ENCODE measurements at regions not wholly inside any gene's neighbourhood (a gene's known extent, or its start where the extent isn't known, plus 50 kb on each side); places are given as distances from the start of the nearest gene placed in this dataset.

DNA sequence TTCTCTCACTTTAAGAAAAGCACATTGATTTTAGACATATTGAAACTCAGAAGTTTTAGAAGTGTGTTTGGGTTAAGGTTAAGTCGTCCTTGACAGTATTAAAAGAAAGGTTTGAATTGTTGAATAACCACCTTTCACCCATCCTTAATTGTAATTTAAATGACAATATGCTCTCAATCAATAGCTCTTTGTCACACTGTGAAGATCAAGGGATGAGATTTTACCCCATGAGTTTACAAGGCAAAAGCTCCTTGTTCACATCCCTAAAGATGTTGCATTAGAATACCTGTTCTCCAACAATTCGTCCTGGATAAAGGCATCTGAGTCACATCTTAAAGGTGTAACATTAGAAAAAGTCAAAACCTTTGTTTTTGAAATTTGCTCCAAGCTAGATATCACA is 220.4 kb upstream of the MDFIC2 start:
- Mint-ChIP-seq H3K9me3 (peaks cover 4% of the 10 kb centered on the region; the same call in 1 of the 2 replicates), H3K4me3 (no peak overlapping the region), H3K36me3 (no peaks in the 10 kb centered on the region), H3K27ac (no peak overlapping the region), H3K4me1 (peaks cover 57% of the 10 kb centered on the region), H3K27me3 (ENCODE audit: low read depth) (peaks cover 56% of the 10 kb centered on the region)
- DNase-seq (ENCODE audit: low spot score) (no peak), ATAC-seq (peak; percentile 55)
- ChIA-PET CTCF (interaction anchor here (1.0 to 2.8 kb wide), 7 partner anchors 18 to 490 kb away, joined by 3 to 15 read pairs (median 4); no protein-coding TSS in a partner anchor), POLR2A (interaction anchor here (0.6 kb wide), 1 partner anchor 52 kb away, joined by 4 read pairs; no protein-coding TSS in a partner anchor)
- no peak for TF ChIP-seq NFATC4 (CRISPR knock-in tag; IDR thresholded peaks at IDR 0.05)
- TF ChIP-seq ZNF396 (CRISPR knock-in tag; IDR thresholded peaks at IDR 0.05; ENCODE audit: borderline replicate concordance): no peak
- TF ChIP-seq, protein P1, sequence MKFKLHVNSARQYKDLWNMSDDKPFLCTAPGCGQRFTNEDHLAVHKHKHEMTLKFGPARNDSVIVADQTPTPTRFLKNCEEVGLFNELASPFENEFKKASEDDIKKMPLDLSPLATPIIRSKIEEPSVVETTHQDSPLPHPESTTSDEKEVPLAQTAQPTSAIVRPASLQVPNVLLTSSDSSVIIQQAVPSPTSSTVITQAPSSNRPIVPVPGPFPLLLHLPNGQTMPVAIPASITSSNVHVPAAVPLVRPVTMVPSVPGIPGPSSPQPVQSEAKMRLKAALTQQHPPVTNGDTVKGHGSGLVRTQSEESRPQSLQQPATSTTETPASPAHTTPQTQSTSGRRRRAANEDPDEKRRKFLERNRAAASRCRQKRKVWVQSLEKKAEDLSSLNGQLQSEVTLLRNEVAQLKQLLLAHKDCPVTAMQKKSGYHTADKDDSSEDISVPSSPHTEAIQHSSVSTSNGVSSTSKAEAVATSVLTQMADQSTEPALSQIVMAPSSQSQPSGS (CRISPR knock-in tag; IDR thresholded peaks at IDR 0.05; ENCODE audit: borderline replicate concordance, low read depth): no peak
- no peak for TF ChIP-seq TEAD4 (CRISPR knock-in tag; IDR thresholded peaks at IDR 0.05)
- TF ChIP-seq ZNF423 (CRISPR knock-in tag; IDR thresholded peaks at IDR 0.05): no peak
- TF ChIP-seq, protein P2, sequence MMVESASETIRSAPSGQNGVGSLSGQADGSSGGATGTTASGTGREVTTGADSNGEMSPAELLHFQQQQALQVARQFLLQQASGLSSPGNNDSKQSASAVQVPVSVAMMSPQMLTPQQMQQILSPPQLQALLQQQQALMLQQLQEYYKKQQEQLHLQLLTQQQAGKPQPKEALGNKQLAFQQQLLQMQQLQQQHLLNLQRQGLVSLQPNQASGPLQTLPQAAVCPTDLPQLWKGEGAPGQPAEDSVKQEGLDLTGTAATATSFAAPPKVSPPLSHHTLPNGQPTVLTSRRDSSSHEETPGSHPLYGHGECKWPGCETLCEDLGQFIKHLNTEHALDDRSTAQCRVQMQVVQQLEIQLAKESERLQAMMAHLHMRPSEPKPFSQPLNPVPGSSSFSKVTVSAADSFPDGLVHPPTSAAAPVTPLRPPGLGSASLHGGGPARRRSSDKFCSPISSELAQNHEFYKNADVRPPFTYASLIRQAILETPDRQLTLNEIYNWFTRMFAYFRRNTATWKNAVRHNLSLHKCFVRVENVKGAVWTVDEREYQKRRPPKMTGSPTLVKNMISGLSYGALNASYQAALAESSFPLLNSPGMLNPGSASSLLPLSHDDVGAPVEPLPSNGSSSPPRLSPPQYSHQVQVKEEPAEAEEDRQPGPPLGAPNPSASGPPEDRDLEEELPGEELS (CRISPR knock-in tag; IDR thresholded peaks at IDR 0.05): no peak
- TF ChIP-seq, protein P3, sequence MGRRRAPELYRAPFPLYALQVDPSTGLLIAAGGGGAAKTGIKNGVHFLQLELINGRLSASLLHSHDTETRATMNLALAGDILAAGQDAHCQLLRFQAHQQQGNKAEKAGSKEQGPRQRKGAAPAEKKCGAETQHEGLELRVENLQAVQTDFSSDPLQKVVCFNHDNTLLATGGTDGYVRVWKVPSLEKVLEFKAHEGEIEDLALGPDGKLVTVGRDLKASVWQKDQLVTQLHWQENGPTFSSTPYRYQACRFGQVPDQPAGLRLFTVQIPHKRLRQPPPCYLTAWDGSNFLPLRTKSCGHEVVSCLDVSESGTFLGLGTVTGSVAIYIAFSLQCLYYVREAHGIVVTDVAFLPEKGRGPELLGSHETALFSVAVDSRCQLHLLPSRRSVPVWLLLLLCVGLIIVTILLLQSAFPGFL (CRISPR knock-in tag; IDR thresholded peaks at IDR 0.05; ENCODE audit: borderline replicate concordance): no peak
- no peak for TF ChIP-seq SMAD4 (CRISPR knock-in tag; IDR thresholded peaks at IDR 0.05)
- no peak for TF ChIP-seq ZNF232 (CRISPR knock-in tag; IDR thresholded peaks at IDR 0.05)
- TF ChIP-seq, protein P4, sequence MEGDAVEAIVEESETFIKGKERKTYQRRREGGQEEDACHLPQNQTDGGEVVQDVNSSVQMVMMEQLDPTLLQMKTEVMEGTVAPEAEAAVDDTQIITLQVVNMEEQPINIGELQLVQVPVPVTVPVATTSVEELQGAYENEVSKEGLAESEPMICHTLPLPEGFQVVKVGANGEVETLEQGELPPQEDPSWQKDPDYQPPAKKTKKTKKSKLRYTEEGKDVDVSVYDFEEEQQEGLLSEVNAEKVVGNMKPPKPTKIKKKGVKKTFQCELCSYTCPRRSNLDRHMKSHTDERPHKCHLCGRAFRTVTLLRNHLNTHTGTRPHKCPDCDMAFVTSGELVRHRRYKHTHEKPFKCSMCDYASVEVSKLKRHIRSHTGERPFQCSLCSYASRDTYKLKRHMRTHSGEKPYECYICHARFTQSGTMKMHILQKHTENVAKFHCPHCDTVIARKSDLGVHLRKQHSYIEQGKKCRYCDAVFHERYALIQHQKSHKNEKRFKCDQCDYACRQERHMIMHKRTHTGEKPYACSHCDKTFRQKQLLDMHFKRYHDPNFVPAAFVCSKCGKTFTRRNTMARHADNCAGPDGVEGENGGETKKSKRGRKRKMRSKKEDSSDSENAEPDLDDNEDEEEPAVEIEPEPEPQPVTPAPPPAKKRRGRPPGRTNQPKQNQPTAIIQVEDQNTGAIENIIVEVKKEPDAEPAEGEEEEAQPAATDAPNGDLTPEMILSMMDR (IDR thresholded peaks at IDR 0.05): no peak
- TF ChIP-seq NFE2L1 (CRISPR knock-in tag; IDR thresholded peaks at IDR 0.05): no peak

DNA sequence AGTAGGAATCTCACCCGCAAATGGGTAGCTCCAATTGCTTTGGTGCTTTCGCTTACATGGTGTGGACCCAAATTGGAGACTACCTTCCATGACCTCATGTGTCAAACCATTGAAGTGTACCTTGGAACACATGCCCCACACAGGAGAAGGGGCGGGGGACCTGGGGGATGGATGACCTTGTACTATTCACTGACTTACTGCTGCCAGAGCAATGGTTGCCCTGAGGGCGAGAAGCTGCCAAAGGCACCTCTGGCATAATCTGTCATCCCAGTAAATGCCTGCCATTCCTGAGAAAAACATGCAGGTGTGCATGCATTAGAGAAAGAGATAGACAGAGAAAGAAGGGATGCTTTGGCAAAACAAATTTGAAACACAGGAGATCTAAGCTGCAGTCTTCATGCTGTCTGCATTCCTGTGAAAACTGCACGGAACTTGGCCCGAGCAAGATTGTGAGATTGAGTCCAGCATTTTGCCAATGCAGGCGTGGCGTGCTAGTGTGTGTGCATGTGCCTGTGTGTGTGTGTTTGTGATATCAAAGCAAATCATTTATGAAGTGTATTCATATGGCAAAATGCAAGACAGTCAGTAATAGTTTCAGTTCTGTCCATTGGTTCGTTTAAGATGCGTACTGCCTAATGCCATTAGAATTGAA is 219.5 kb upstream of the MDFIC2 start:
- ATAC-seq (no peak), DNase-seq (ENCODE audit: low spot score) (peak; percentile 21)
- ChIA-PET POLR2A (no interaction called here), CTCF (interaction anchor here (0.6 to 2.8 kb wide), 11 partner anchors 10 to 491 kb away, joined by 3 to 15 read pairs (median 3); no protein-coding TSS in a partner anchor)
- Mint-ChIP-seq H3K27ac (no peak overlapping the region), H3K4me1 (peaks cover 60% of the 10 kb centered on the region), H3K36me3 (no peaks in the 10 kb centered on the region), H3K27me3 (ENCODE audit: low read depth) (peaks cover 64% of the 10 kb centered on the region), H3K9me3 (peaks cover 4% of the 10 kb centered on the region; the same call in 1 of the 2 replicates), H3K4me3 (no peak overlapping the region)
- no peak for TF ChIP-seq NR1H2 (CRISPR knock-in tag; IDR thresholded peaks at IDR 0.05)
- no peak for TF ChIP-seq SMAD4 (CRISPR knock-in tag; IDR thresholded peaks at IDR 0.05)

DNA sequence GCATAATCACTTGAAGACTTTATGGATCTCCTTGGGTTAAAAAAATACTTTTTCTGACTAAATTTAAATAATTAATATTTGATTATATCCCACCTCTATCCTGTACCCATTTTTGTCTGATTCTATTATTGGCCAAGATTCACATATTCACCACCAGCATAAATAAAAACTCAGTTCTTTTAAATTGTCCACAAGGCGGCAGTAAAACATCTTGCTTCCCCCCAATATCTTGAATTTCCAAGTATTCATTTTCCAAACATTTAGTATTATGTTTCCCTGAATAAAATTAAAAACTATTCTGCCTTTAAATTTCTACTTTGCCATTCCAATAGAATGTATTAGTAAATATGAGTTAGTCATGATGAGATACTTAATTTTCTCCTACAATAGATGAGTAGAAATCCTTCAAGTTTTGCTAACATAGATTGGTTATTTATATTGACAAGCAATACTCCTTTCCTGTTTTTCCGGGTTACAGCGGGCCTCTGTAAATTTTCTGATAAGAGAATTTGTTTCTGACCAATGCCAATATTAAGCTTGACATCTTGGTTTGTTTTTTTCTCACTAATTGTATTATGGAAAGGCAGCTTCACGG is 218.7 kb upstream of the MDFIC2 start:
- peaks cover 61% of the 10 kb centered on the region for H3K4me1 Mint-ChIP-seq
- TF ChIP-seq, protein P4 (IDR thresholded peaks at IDR 0.05): peak; percentile 30; the same call in 1 of the 2 replicates
- TF ChIP-seq, protein P5, sequence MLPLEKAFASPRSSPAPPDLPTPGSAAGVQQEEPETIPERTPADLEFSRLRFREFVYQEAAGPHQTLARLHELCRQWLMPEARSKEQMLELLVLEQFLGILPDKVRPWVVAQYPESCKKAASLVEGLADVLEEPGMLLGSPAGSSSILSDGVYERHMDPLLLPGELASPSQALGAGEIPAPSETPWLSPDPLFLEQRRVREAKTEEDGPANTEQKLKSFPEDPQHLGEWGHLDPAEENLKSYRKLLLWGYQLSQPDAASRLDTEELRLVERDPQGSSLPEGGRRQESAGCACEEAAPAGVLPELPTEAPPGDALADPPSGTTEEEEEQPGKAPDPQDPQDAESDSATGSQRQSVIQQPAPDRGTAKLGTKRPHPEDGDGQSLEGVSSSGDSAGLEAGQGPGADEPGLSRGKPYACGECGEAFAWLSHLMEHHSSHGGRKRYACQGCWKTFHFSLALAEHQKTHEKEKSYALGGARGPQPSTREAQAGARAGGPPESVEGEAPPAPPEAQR (CRISPR knock-in tag; IDR thresholded peaks at IDR 0.05): no peak
- 0 out of 2 replicates have a peak, but pooled peaks cover 4% of the 10 kb centered on the region for H3K9me3 Mint-ChIP-seq
- H3K4me3 Mint-ChIP-seq: no peak overlapping the region
- ChIA-PET CTCF (interaction anchor here (0.8 to 2.8 kb wide), 7 partner anchors 11 to 492 kb away, joined by 3 to 15 read pairs (median 3); no protein-coding TSS in a partner anchor), POLR2A (no interaction called here)
- DNase-seq (ENCODE audit: low spot score) (no peak), ATAC-seq (no peak)
- no peaks in the 10 kb centered on the region for H3K36me3 Mint-ChIP-seq
- H3K27me3 Mint-ChIP-seq (ENCODE audit: low read depth): peaks cover 71% of the 10 kb centered on the region
- H3K27ac Mint-ChIP-seq: no peak overlapping the region

All from WTC11 (cell line).